ENCODE measurements at regions not wholly inside any gene's neighbourhood (a gene's known extent, or its start where the extent isn't known, plus 50 kb on each side); places are given as distances from the start of the nearest gene placed in this dataset.

- TF ChIP-seq MXI1 (conservative IDR thresholded peaks at IDR 0.05; ENCODE audit: poor library complexity, severe bottlenecking) = no peak
- no peak for TF ChIP-seq POLR2AphosphoS5 (IDR thresholded peaks at IDR 0.05)
- TF ChIP-seq SMC3 (conservative IDR thresholded peaks at IDR 0.05; ENCODE audit: poor library complexity) = no peak
- TF ChIP-seq RAD21 (conservative IDR thresholded peaks at IDR 0.05) = no peak
- no peak for TF ChIP-seq CTCF (IDR thresholded peaks at IDR 0.05; ENCODE audit: poor library complexity, severe bottlenecking)
- no peak for TF ChIP-seq REST (IDR thresholded peaks at IDR 0.05; ENCODE audit: borderline replicate concordance)
- TF ChIP-seq EZH2 (IDR thresholded peaks at IDR 0.05; ENCODE audit: borderline replicate concordance, insufficient read depth, low read length, poor library complexity, severe bottlenecking) = no peak
- no peak for TF ChIP-seq TAF1 (IDR thresholded peaks at IDR 0.05; ENCODE audit: low read depth)
- no peak for TF ChIP-seq EP300 (conservative IDR thresholded peaks at IDR 0.05; ENCODE audit: poor library complexity, severe bottlenecking)
- H3F3A ChIP-seq (ENCODE audit: insufficient read depth, low read length, poor library complexity, severe bottlenecking) = no peaks in the 10 kb centered on the region
- no peaks in the 10 kb centered on the region for H3K36me3 ChIP-seq (ENCODE audit: insufficient read depth, low read length)
- no peak overlapping the region for H3K27ac ChIP-seq (ENCODE audit: low read length)
- H3K4me2 ChIP-seq (ENCODE audit: low read length) = no peak overlapping the region
- H3K79me2 ChIP-seq (replicated peaks; ENCODE audit: insufficient read depth, low read length) = no peaks in the 10 kb centered on the region
- H2AFZ ChIP-seq (ENCODE audit: low read depth, low read length) = no peak overlapping the region
- H3K9ac ChIP-seq (ENCODE audit: low read length) = no peak overlapping the region
- H3K4me3 ChIP-seq (ENCODE audit: low read length) = no peak overlapping the region
- H3K27me3 ChIP-seq (ENCODE audit: insufficient read depth, low read depth, low read length) = no peaks in the 10 kb centered on the region
- no peaks in the 10 kb centered on the region for H4K20me1 ChIP-seq (ENCODE audit: insufficient read depth)
- no peaks in the 10 kb centered on the region for H3K9me3 ChIP-seq (ENCODE audit: low read length)
- no peaks in the 10 kb centered on the region for H3K9me2 ChIP-seq (ENCODE audit: insufficient read depth, low read length)
Measured at GRCh38 chr12:90233168-90234100, 524.8 kb upstream of the ATP2B1 start.

- Histone ChIP-seq H3F3A (ENCODE audit: insufficient read depth, low read length, poor library complexity, severe bottlenecking) (no peaks in the 10 kb centered on the region), H3K4me3 (ENCODE audit: low read length) (no peak overlapping the region), H3K9me3 (ENCODE audit: low read length) (no peaks in the 10 kb centered on the region), H4K20me1 (ENCODE audit: insufficient read depth) (no peaks in the 10 kb centered on the region), H3K4me2 (ENCODE audit: low read length) (no peak overlapping the region), H3K9ac (ENCODE audit: low read length) (no peak overlapping the region), H3K36me3 (ENCODE audit: insufficient read depth, low read length) (no peaks in the 10 kb centered on the region), H3K79me2 (replicated peaks; ENCODE audit: insufficient read depth, low read length) (no peaks in the 10 kb centered on the region), H3K27me3 (ENCODE audit: insufficient read depth, low read depth, low read length) (no peaks in the 10 kb centered on the region), H2AFZ (ENCODE audit: low read depth, low read length) (no peak overlapping the region), H3K27ac (ENCODE audit: low read length) (no peak overlapping the region), H3K9me2 (ENCODE audit: insufficient read depth, low read length) (no peaks in the 10 kb centered on the region)
- TF ChIP-seq MXI1 (conservative IDR thresholded peaks at IDR 0.05; ENCODE audit: poor library complexity, severe bottlenecking) = no peak
- TF ChIP-seq RAD21 (conservative IDR thresholded peaks at IDR 0.05) = no peak
Measured at GRCh38 chr12:90229407-90230170, 521.0 kb upstream of the ATP2B1 start.

Data from neural cell (in vitro differentiated cells).